Anterior cingulate cortex (tissue), 58 donors: ENCODE measurements at regions not wholly inside any gene's neighbourhood (a gene's known extent, or its start where the extent isn't known, plus 50 kb on each side); places are given as distances from the start of the nearest gene placed in this dataset.
"Not testable (repeated sequence)": the region's sequence is repeated elsewhere in the genome, so short reads cannot be mapped to it uniquely, and the experiment has no call there.

ENCODE experiments used
- DNase-seq, 58 donors: peaks; one replicate each; lab custom pipeline; 2025; lab: John Stamatoyannopoulos, UW

DNA sequence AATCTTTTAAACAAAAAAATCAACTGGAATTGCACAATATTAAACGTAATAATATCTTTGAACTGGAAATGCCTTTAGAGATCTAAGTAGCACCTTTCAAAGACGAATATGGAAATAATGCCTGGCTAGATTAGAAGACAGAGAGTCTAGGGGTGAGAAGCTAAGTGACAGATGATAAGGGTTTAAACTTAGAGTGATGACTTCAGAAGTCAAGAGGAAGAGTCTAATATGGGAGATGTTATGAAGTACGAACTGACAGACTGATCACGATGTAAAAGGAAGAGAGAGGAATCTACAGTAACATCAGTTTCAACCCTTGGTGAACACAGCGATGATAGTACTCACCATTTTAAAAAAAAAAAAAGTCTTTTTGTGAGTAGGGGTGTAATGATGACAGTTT lies 57.9 kb downstream of the HINT1 start:
- no peak for DNase-seq

GRCh38 chr5:131104169-131104808 lies 60.8 kb downstream of the HINT1 start:
- DNase-seq: no peak

DNA sequence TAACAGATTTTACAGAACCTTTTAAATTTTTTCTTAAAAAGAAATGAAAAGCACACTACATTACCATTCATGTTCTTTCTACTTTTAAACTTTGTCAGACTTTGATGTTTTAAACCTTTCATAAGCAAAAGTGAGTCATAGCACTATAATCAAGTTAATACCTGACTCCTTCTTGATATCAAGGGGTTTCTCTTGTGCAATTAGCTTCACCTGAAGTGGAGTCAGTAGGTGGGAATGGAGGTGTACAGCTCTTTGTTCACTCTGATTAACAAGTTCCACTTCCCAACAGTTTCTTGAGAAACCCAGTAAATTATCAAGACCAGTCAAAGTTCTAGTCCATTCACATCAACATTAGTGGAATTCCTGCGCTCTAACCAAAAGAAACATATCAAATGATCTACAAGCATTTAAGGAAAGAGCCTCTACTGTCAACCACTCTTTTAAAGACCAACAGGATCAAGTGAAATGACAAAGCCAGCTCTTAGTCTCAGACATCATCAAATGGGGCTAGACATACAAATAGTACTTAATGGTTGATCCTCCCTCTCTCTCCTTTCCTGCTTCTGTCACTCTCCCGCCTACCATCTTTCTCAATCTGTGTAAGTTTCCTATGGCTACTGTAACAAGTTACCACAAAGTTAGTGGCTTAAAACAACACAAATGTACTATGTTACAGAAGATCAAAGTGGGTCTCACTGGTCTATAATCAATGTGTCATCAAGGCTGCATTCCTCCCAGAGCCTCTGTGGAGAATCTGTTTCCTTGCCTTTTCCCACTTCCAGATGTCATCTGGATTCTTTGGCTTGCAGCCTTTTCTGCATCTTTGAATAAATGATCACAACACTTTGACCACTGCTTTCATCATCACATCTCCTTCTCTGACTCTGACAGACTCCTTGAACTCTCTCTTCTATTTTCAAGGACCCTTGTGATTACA lies 68.0 kb downstream of the HINT1 start:
- DNase-seq: no peak

GRCh38 chr5:131095561-131095960 lies 69.5 kb downstream of the HINT1 start:
- not testable (repeated sequence) for DNase-seq

DNA sequence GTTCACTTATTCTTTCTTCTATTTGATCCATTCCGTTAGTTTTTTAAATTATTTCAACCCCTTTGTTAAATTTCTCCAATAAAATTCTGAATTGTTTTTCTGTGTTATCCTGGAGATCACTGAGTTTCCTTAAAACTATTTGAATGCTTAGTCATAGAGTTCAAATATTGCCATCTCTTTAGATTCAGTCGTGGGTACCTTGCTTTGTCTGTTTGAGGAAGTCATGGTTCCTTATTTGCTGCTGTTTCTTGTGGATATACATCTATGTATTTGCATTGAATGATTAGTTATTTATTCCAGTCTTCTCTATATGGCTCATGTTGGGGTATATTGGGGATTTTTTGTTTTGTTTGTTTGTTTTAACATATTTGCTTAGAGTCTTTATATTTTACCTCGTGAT lies 80.6 kb downstream of the HINT1 start:
- no peak for DNase-seq

DNA sequence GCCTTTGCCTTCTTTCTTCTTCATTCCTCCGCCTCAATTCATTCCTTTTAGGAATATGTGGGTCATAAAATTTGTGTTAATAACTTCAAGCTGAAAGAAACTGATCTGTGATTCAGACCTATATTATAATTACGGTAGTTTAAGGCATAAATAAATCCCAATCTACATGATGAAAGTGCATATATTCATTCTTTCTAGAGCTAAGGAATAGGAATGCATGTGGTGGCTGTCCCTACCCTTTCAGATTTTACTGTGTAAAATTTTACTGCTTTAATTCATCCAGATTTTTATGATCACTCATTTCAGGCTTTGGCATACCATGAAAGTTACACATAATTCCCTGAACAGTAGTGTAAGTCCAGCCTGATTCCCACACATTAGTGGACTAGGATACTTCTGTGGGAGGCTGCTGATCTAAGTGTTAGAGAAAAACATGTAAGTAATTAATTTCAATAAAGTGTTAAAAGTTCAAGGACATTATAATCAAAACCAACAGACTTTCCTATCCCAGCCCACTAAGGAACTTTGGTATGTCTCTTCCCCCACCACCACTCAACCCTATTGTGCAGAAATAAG lies 83.1 kb downstream of the HINT1 start:
- DNase-seq: no peak

DNA sequence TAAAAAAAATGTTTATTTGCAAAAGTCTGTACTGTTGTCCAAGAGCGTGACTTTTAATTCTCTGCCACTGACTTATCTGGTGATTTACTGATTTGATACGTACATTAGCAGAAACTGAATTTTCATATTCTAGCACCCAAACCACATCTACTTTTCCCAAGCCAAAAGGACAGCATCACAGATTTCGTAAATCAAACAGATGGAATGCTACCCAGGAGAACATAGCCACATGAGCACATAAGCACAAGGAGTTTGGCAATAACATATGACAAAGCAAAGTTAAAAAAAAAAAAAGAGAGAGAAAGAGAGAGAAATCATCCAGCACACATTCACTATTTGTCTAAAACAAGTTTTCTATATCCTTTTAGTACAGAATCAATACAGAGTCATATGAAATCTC lies 83.7 kb downstream of the HINT1 start:
- DNase-seq: no peak

GRCh38 chr5:131079232-131079631 lies 85.8 kb downstream of the HINT1 start:
- no peak for DNase-seq

GRCh38 chr5:131068893-131069643 lies 96.0 kb downstream of the HINT1 start:
- DNase-seq: peak in 39 of 58 donors; percentile 2 to 73 (median 19)

- DNase-seq: no peak
These were observed 97.0 kb downstream of the HINT1 start for GRCh38 chr5:131068076-131068475.

DNA sequence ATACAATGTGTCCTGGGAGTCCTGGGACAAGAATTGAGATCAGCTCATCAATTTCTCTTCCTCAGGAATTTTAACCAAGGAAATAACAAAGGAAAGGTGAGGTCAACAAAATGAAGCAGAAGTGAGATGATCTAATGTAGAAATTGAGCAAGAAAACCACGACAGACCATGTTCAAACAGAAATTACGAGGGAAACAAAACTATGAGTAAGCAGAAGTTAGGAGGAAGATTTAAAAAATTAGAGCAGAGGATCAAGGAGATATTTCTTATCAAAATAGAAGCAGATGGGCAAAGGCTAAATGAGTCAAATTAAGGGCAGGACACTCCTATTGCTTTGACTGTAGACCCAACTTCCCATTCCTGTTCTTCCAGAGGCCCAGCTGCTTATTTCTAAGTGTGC lies 97.4 kb downstream of the HINT1 start:
- no peak for DNase-seq

DNA sequence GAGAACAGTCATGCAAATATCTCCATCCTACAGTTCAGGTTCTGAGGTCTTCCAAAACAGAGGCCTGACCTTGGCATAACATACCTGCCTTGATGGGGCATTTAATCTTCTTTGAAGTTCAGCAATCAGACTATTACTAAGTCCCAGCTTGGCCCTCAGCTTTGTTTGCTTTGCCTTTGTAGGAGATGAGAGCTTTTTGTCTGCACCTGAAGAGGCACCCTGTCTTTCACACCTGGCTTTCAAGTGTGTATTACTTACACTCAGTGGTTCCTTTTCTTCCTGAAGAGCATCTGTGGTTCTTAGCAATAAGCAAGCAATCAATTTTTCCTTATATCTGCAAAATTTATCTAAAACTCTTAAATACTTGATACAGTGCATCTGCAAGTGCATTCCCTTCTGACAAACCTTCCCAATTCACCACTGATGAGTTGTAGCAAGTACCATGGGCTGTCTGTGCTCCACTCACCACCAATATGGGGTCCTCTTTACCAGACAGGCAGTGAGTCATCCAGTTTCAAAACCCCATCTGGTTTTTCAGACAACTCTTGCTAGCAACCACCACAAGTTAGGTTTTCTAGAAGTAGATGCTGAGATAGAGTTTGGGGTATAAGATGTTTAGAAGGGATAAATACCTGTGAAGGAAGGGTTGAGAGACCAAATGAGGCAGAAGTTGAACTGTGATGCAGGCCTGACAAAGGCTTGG lies 100.2 kb downstream of the HINT1 start:
- no peak for DNase-seq

DNA sequence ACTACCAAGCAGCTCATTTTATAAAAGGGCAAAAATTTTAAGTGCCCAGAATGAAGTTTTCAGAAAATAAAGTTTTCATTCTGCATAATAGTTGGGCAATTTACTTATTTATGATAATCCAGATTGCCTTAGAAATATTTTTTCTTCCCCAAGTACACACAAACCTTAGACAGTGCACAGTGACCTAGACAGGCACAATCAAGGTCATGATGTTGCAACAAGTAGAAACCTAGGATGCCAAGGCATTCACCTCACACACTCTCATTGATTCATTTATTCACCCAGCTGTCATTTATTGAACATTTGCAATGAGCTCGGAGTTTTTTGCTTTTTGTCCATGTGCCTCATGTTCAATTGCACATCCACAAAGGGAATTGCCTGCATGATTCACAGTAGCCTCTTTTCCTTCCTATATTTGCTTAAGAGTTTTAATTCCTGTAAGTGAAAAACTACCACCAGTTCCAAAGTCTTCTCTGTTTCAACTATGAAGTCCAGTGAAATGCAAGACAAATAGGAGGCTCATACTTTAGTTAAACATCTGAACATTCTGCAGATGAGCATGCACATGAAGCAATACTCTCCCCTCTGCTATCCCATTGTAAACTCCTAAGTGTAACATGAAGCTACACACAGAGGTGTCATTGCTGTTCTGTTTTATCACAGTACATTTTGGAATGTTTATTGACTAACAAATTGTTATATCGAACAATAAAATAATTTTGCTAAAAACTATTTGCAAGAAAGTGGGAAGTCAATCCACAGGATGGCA lies 122.9 kb downstream of the HINT1 start:
- DNase-seq: no peak

DNA sequence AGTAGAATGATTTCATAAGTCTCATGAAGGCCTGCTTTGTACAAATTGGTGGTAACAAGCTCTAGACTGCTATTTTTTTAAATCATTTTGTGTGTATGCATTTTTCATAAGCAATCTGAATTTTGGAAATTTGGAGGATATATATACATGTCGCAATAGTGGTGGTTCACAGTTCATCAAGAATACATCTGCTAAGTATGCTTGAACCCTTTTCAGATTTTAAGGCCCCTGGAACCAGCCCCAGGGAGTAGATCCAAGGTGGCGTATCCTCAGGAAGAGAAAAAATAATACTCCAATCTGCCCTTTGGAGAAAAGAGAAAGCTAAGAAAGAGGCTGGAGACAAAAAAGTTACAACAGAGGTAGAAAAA lies 141.6 kb downstream of the HINT1 start:
- no peak for DNase-seq

DNA sequence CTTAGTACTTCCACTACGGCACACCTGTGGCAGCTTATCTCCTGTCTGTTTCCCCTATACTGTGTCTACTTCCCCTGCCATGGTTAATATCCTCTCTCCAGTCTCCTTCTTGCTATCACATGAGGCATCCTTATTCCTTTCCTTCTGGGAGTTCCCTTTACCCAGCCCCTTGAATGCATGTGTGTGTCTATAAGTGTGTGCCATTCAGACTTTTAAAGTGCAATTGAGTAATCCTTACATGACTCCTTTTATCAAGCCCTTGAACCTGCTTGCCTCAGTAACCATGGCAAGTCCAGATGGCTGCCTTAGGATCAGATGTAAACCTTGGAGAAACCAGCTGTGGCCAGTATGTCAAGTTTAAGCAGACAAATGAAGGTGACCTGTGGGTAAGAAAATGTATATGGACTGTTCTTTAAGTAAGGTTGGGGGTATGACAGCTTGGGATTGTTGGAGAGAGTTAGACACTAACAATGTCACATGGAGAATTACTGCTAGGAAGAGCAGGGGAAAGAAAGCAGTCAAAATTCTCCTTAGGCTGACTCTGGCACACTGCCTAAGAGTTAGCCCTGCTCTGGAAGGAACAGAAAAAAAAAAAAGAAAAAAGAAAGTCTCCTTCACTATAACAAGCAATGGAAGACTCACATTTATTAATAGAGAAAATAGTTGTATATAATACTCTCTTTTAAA lies 142.1 kb downstream of the HINT1 start:
- no peak for DNase-seq

DNA sequence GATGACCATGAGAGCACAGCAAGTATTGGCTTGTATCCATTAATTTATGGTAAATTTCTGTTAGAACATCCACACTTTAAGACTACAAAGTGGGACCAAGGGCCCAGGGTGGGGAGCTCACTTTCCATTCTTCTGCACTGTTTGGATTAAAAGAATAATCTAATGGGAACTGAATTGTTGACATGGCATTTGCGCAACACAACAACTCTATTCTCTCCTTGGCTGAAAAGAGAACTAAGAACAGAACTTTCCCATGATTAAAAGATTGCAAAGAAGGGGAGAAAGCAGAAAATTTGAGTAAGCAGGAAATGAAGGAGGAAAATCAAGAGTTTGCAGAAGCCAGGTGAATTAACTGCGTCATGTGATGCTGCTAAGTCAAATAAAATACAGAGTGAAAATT lies 143.4 kb downstream of the HINT1 start:
- no peak for DNase-seq

DNA sequence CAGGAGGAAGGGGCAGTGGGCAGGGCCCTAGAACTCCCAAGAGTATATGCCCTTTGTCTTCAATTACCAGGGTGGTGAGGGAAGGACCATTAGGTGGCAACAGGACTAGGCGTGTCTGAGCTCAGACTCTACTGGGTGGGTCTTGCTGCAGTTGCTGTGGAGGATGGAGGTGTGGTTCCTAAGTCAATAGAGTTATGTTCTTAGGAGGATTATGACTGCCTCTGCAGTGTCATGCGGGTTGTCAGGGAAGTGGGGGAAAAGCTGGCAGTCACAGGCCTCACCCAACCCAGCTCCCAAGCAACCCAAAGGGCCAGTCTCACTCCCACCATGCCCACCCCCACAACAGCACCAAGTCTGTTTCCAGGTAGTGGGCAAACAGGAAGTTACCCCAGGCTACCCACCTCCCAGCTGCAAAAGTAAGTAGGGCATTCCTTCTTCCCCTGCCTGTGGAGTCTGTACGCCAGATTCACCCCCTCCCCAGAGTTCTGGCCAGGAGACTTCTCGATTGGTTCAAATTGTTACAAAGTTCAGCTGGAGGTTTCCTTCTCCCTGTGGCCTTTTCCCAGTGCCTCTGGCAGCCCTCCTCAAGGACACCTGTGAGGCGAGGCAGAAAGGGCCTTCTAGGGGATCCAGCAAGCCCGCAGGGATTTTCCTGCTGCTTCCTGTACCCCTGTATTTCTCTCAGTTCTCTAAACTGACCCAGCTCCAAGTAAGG lies 145.3 kb downstream of the HINT1 start:
- no peak for DNase-seq

- no peak for DNase-seq
These were observed 145.9 kb downstream of the HINT1 start for GRCh38 chr5:131019111-131019510.
